Progenitor cell of endocrine pancreas (in vitro differentiated cells): ENCODE measurements at regions not wholly inside any gene's neighbourhood (a gene's known extent, or its start where the extent isn't known, plus 50 kb on each side); places are given as distances from the start of the nearest gene placed in this dataset.

ENCODE experiments used
- DNase-seq: peaks from one replicate; pipeline ENCODE4 v3.0.0; 2021; ENCODE audit warnings: low spot score; ENCODE audit not compliant: unreplicated experiment
- H3K27ac Mint-ChIP-seq: 2 replicates; pipeline ENCODE4 v1.8.0; 2021; ENCODE audit warnings: mild to moderate bottlenecking, moderate library complexity, mixed read lengths
- H3K27me3 Mint-ChIP-seq: 2 replicates; pipeline ENCODE4 v1.8.0; 2021; ENCODE audit warnings: mixed read lengths
- H3K36me3 Mint-ChIP-seq: 2 replicates; pipeline ENCODE4 v1.8.0; 2022; ENCODE audit warnings: mixed read lengths; ENCODE audit not compliant: insufficient read depth
- H3K4me1 Mint-ChIP-seq: 2 replicates; pipeline ENCODE4 v1.8.0; 2021; ENCODE audit warnings: low read depth, mixed read lengths
- H3K4me3 Mint-ChIP-seq: 2 replicates; pipeline ENCODE4 v1.8.0; 2021; ENCODE audit warnings: low read depth, mild to moderate bottlenecking, moderate library complexity, mixed read lengths
- H3K9me3 Mint-ChIP-seq: 2 replicates; pipeline ENCODE4 v1.8.0; 2021; ENCODE audit warnings: low read depth, mixed read lengths
- TF ChIP-seq, protein P1 (sequence below): fragments of 200-600 bp; sonication (generic); IDR thresholded peaks from one replicate; pipeline ENCODE4 v1.5.0; 2021; ENCODE audit warnings: antibody characterized with exemption, mild to moderate bottlenecking; ENCODE audit not compliant: unreplicated experiment

DNA sequence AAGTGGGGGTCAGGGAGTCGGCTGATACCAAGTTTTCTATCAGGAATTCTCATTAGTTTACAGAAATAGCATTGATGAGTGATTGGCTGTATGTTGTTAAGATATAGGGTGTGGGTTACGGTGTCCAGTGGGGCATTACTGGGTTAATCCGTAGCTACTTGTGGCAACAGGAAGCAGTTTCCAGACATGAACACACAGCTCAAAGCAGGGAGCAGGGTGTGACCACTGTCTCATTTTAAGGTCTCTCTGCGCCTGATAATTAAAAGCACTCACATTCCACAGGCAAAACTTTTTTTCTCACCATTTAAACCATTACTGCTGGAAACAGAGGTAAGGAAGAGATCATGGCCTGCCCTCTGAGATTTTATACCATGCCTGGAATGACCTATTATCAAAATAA, 114.9 kb downstream of the SIK1 start:
- TF ChIP-seq, protein P1, sequence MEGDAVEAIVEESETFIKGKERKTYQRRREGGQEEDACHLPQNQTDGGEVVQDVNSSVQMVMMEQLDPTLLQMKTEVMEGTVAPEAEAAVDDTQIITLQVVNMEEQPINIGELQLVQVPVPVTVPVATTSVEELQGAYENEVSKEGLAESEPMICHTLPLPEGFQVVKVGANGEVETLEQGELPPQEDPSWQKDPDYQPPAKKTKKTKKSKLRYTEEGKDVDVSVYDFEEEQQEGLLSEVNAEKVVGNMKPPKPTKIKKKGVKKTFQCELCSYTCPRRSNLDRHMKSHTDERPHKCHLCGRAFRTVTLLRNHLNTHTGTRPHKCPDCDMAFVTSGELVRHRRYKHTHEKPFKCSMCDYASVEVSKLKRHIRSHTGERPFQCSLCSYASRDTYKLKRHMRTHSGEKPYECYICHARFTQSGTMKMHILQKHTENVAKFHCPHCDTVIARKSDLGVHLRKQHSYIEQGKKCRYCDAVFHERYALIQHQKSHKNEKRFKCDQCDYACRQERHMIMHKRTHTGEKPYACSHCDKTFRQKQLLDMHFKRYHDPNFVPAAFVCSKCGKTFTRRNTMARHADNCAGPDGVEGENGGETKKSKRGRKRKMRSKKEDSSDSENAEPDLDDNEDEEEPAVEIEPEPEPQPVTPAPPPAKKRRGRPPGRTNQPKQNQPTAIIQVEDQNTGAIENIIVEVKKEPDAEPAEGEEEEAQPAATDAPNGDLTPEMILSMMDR = no peak
- peaks cover 3% of the 10 kb centered on the region for H3K27me3 Mint-ChIP-seq
- H3K27ac Mint-ChIP-seq = no peak overlapping the region
- no peak overlapping the region for H3K4me3 Mint-ChIP-seq
- DNase-seq = no peak
- peaks cover 17% of the 10 kb centered on the region for H3K4me1 Mint-ChIP-seq
- H3K9me3 Mint-ChIP-seq = peaks cover 3% of the 10 kb centered on the region
- H3K36me3 Mint-ChIP-seq = no peaks in the 10 kb centered on the region

DNA sequence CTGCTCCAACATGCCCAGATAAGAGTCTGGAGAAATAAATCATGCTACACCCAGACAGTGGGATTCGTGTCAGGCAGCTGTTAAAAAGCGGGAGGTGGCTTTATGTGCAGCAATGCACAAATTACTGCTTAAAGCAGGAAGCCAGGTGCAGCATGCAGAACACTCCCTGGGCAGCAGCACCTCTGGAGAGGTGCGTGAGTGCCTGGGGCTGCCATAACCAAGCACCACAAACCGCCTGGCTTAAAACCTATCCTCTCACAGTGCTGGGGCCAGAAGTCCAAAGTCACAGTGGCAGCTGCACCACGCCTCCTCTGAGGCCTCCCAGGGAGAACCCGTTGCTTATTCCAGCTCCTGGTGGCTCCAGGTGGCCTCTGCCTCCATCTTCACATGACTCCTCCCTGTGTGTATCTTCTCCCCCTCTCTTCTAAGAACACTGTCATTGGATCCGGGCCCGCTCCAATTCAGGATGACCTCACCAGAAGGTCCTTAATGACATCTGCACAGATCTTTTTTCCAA, 115.6 kb downstream of the SIK1 start:
- peaks cover 17% of the 10 kb centered on the region for H3K4me1 Mint-ChIP-seq
- no peak overlapping the region for H3K27ac Mint-ChIP-seq
- no peak for DNase-seq
- no peak overlapping the region for H3K4me3 Mint-ChIP-seq
- H3K9me3 Mint-ChIP-seq = no peaks in the 10 kb centered on the region
- no peaks in the 10 kb centered on the region for H3K36me3 Mint-ChIP-seq
- peaks cover 3% of the 10 kb centered on the region for H3K27me3 Mint-ChIP-seq
- TF ChIP-seq, protein P1 = no peak

DNA sequence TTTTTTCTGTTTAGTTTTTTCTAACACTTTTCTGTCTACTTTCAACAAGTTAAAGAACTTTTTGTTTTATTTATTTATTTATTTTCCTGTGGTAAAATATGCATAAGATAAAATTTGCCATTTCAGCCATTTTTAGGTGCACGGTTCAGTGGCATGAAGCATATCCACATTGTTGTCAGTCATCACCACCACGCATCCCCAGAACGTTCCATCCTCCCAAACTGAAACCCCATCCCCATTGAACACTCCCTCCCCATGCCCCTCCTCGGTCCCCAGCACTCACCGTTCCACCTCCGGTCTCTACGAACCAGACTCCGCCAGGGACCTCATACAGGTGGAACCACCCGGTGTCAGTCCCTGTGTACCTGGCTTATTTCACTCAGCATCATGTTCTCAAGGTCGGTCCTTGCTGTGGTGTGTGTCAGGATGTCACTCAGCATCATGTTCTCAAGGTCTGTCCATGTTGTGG, 118.1 kb downstream of the SIK1 start:
- H3K27ac Mint-ChIP-seq = no peak overlapping the region

DNA sequence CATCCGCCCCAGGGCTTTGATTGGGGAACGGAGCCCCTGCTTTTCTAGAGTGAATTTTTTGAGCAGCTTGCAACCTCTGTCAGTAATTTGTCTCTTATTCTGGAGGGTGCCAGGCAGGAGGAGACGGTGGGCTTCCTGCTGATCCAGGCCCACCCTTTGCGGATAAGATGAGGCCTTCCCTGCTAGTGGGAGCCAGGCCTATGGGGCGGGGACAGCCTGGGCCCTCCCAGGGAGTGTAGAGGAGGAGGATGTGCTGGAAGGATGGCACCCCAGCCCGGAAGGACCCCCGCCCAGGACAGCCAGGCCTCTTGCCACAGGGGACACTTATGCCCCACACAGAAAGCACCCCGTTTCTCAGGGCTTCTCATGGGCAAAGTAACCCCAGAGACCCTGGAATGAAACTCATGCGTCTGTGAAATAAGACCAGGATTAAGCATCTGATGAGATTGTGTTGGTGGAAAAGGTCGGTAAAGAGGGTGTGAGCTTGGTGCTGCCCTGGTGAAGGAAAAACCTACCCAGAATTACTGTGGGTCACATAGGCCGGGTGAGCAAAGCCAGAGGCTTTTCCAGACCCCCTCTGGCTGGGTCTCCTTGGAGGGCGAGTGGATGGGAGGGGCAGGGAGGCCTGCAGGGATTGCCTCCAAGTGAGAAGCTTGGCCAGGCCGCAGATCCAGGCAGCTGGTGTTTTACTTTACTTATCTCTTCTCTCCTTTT, 118.7 kb downstream of the SIK1 start:
- TF ChIP-seq, protein P1 = no peak
- no peaks in the 10 kb centered on the region for H3K36me3 Mint-ChIP-seq
- peaks cover 13% of the 10 kb centered on the region for H3K27me3 Mint-ChIP-seq
- no peak overlapping the region for H3K4me3 Mint-ChIP-seq
- no peak for DNase-seq
- H3K9me3 Mint-ChIP-seq = no peaks in the 10 kb centered on the region
- H3K27ac Mint-ChIP-seq = no peak overlapping the region
- H3K4me1 Mint-ChIP-seq = peaks cover 18% of the 10 kb centered on the region

More for the DNA sequence above, 118.1 kb downstream of the SIK1 start:
- Mint-ChIP-seq H3K36me3 (no peaks in the 10 kb centered on the region), H3K27me3 (peaks cover 9% of the 10 kb centered on the region), H3K9me3 (no peaks in the 10 kb centered on the region), H3K4me3 (no peak overlapping the region), H3K4me1 (peaks cover 17% of the 10 kb centered on the region)
- TF ChIP-seq, protein P1 = no peak
- no peak for DNase-seq

DNA sequence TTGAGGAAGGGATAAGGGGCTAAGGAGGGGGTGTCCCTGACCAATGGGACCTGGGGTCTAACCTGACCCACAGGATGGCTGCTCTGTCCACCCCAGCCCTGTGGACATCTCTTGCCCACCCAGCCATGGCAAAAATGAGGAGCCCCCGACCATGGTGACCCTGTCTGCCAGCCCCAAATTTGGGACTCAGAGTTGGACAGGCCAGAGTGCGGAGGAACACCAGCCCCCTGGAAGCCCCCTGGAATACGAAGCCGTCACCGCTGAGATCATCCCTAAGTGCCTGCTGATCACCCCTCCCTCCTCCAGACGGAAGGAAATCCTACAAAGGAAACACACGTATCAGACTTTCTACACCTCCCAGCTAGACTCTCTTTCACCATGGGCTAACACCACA, 119.3 kb downstream of the SIK1 start:
- H3K4me3 Mint-ChIP-seq = no peak overlapping the region
- TF ChIP-seq, protein P1 = no peak
- H3K4me1 Mint-ChIP-seq = peaks cover 15% of the 10 kb centered on the region
- no peaks in the 10 kb centered on the region for H3K36me3 Mint-ChIP-seq
- H3K27me3 Mint-ChIP-seq = peaks cover 13% of the 10 kb centered on the region
- no peak overlapping the region for H3K27ac Mint-ChIP-seq
- DNase-seq = no peak
- no peaks in the 10 kb centered on the region for H3K9me3 Mint-ChIP-seq
